CD4-positive, CD25-positive, alpha-beta regulatory T cell (primary cell): ENCODE measurements at regions not wholly inside any gene's neighbourhood (a gene's known extent, or its start where the extent isn't known, plus 50 kb on each side); places are given as distances from the start of the nearest gene placed in this dataset.

Source experiments
- ATAC-seq, 2 donors: fragments of 150-1000 bp; cut with Tn5 transposase; one replicate each; pipeline ENCODE4 v1.10.0; 2021; ENCODE audit warnings: low read depth in 2 of 2, moderate number of reproducible peaks in 2 of 2, moderate library complexity in 1 of 2
- DNase-seq, 3 donors: peaks; one replicate each; pipeline versions ENCODE4 v3.0.0 to v3.0.0-alpha.2; 2012 to 2022; ENCODE audit warnings: mixed read lengths in 1 of 3
- H3K27ac ChIP-seq: one replicate; pipeline ENCODE4 v1.7.0; 2013; ENCODE audit warnings: mild to moderate bottlenecking, low read length; ENCODE audit not compliant: insufficient read depth, poor library complexity, severe bottlenecking
- H3K27me3 ChIP-seq: one replicate; pipeline ENCODE4 v1.7.0; 2013; ENCODE audit warnings: low read length; ENCODE audit not compliant: control insufficient read depth, insufficient read depth
- H3K36me3 ChIP-seq: one replicate; pipeline ENCODE4 v1.7.0; 2013; ENCODE audit warnings: mild to moderate bottlenecking, low read length, moderate library complexity; ENCODE audit not compliant: control insufficient read depth, insufficient read depth
- H3K4me1 ChIP-seq: 2 replicates; pipeline ENCODE4 v1.7.0; 2013; ENCODE audit warnings: mild to moderate bottlenecking, low read length; ENCODE audit not compliant: insufficient read depth, control insufficient read depth, poor library complexity, severe bottlenecking
- H3K4me3 ChIP-seq: one replicate; pipeline ENCODE4 v1.7.0; 2013; ENCODE audit warnings: low read depth, mild to moderate bottlenecking, low read length, moderate library complexity
- H3K9me3 ChIP-seq, 2 experiments: 1 replicate in 1 of 2; 2 replicates in 1 of 2; pipeline ENCODE4 v1.7.0; 2013; ENCODE audit warnings: low read length in 2 of 2, mild to moderate bottlenecking in 1 of 2, moderate library complexity in 1 of 2; ENCODE audit not compliant: control insufficient read depth in 2 of 2
- H3K27ac Mint-ChIP-seq, 3 donors: one replicate each; pipeline ENCODE4 v1.8.0; 2020 to 2022; ENCODE audit warnings: mild to moderate bottlenecking in 3 of 3, mixed read lengths in 3 of 3, moderate library complexity in 2 of 3
- H3K27me3 Mint-ChIP-seq: one replicate; pipeline ENCODE4 v1.8.0; 2022; ENCODE audit warnings: mild to moderate bottlenecking, mixed read lengths
- H3K36me3 Mint-ChIP-seq: one replicate; pipeline ENCODE4 v1.8.0; 2020; ENCODE audit warnings: mixed read lengths
- H3K4me1 Mint-ChIP-seq, 4 donors: one replicate each; pipeline ENCODE4 v1.8.0; 2020 to 2022; ENCODE audit warnings: mixed read lengths in 4 of 4, mild to moderate bottlenecking in 1 of 4
- H3K4me3 Mint-ChIP-seq, 4 donors: one replicate each; pipeline ENCODE4 v1.8.0; 2020 to 2022; ENCODE audit warnings: mild to moderate bottlenecking in 4 of 4, mixed read lengths in 4 of 4, moderate library complexity in 3 of 4
- H3K9me3 Mint-ChIP-seq, 7 donors: one replicate each; pipeline ENCODE4 v1.8.0; 2020 to 2022; ENCODE audit warnings: mixed read lengths in 7 of 7, mild to moderate bottlenecking in 3 of 7, moderate library complexity in 2 of 7

DNA sequence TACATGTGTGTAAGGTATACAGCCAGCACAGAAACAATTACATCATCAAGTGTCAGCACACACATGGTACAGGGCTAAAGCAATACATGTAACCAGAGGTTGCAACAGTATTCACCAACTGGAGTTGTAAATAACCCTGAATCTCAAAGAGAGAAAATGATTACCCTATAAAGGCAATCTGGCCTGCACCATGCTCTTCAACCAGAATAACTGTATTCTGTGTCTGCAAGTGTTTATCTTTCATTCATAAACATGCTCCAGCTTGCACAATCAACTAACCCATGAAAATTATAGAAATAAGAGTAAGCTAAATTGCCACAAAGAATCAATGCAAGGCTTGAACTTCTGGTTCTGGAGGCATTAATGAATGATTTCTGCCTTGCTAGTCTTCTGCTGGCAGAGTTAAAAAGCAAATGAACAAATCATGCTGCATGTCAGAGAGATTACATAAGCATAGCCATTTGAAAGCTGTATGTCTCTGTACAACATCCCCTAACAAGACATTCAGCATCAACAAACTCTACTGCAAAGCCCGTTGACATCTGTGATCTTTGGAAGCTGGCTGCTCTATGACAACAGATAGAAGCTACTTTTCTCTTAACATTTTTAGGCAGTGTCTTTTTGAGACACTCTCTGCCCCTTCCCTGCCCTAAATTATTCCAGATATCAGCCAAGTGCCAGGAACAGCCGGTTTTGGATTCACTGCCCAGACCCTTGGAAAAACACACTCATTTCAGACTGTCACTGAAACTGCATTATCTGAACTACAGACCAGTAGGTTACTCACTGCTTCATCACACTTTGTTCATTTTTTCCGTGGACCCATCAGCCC, 871.0 kb downstream of the OTOL1 start:
- no peak overlapping the region for H3K27ac Mint-ChIP-seq
- ATAC-seq (no peak), DNase-seq (no peak)
- no peaks in the 10 kb centered on the region for H3K27me3 ChIP-seq
- H3K4me1 Mint-ChIP-seq = no peaks in the 10 kb centered on the region
- peaks cover 0 to 4% of the 10 kb centered on the region in 2 experiments for H3K9me3 ChIP-seq
- no peaks in the 10 kb centered on the region for H3K36me3 ChIP-seq
- H3K4me3 ChIP-seq = no peak overlapping the region
- no peaks in the 10 kb centered on the region for H3K27me3 Mint-ChIP-seq
- H3K4me1 ChIP-seq = no peaks in the 10 kb centered on the region
- H3K36me3 Mint-ChIP-seq = no peaks in the 10 kb centered on the region
- no peak overlapping the region for H3K4me3 Mint-ChIP-seq
- peaks cover 0 to 6% (median 0%) of the 10 kb centered on the region in 7 donors for H3K9me3 Mint-ChIP-seq
- no peak overlapping the region for H3K27ac ChIP-seq

DNA sequence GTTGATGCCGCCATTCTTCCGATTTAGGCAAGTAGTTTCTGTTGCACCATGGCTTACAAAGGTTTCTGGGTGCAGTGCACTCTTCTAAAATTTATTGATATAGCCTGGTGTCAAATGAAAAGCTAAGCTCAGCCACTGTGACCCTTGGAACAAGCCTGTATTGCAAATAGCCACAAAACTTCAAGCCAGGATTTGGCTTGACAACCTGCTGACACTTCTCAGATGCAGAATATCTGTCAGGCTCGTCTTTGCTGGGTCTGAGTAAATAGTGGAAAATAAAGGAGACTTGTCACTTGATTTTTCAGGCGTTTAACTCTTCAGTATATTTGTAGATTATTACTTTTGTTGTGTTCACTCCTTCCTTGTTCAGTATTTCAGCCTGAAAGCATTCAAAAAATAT, 871.8 kb downstream of the OTOL1 start:
- H3K36me3 Mint-ChIP-seq = no peaks in the 10 kb centered on the region
- peaks cover 0 to 4% of the 10 kb centered on the region in 2 experiments for H3K9me3 ChIP-seq
- H3K9me3 Mint-ChIP-seq = peaks cover 0 to 10% (median 4%) of the 10 kb centered on the region in 7 donors
- no peaks in the 10 kb centered on the region for H3K27me3 Mint-ChIP-seq
- no peaks in the 10 kb centered on the region for H3K27me3 ChIP-seq
- no peaks in the 10 kb centered on the region for H3K36me3 ChIP-seq
- no peak overlapping the region for H3K4me3 Mint-ChIP-seq
- no peak overlapping the region for H3K4me3 ChIP-seq
- no peak overlapping the region for H3K27ac Mint-ChIP-seq
- no peak overlapping the region for H3K27ac ChIP-seq
- no peaks in the 10 kb centered on the region for H3K4me1 ChIP-seq
- no peak for ATAC-seq
- DNase-seq = no peak
- no peaks in the 10 kb centered on the region for H3K4me1 Mint-ChIP-seq

DNA sequence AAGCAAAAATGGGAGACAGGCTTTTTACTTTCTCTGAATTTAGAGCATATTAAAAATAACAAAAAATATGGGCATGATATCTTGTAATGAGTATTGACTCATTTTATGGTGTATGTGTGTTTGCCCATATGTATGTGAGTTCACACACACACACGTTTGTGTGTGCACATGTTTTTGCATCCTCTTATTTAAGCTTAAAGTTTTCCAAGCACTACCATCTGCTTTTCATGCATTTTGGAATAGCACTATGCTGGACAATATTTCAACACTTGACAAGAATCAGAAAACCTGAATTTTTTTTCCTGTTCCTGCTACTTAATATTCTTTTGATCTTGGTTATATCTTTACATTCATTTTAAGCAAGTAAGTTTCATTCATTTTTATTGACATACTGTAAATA, 872.7 kb downstream of the OTOL1 start:
- Mint-ChIP-seq H3K9me3 (peaks cover 0 to 10% (median 4%) of the 10 kb centered on the region in 7 donors), H3K4me3 (no peak overlapping the region), H3K4me1 (no peaks in the 10 kb centered on the region), H3K36me3 (no peaks in the 10 kb centered on the region), H3K27ac (no peak overlapping the region), H3K27me3 (no peaks in the 10 kb centered on the region)
- no peaks in the 10 kb centered on the region for H3K27me3 ChIP-seq
- no peak for DNase-seq
- H3K27ac ChIP-seq = no peak overlapping the region
- H3K9me3 ChIP-seq = peaks cover 0 to 4% of the 10 kb centered on the region in 2 experiments
- no peak overlapping the region for H3K4me3 ChIP-seq
- H3K36me3 ChIP-seq = no peaks in the 10 kb centered on the region
- no peaks in the 10 kb centered on the region for H3K4me1 ChIP-seq
- no peak for ATAC-seq

DNA sequence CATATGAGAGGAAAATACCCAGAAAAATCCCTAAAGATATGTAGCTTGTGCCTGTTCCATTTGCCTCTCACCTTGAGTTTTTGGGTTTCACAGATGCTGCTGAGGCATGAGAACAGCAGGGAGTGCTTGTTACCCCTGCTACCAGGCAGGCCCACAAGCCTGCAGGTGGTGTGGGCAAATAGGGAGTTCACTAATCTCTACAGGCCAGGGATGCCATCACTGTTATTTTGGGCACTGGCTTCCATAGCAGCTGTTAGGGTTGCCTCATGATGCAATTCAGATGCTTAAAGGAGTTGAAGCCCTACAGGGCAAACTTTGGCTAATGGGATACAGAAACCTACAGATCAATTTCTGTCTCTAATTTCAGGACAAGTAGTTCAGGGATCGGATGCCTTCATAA, 873.5 kb downstream of the OTOL1 start:
- Histone ChIP-seq H3K27ac (no peak overlapping the region), H3K9me3 (peaks cover 0 to 4% of the 10 kb centered on the region in 2 experiments), H3K4me1 (no peaks in the 10 kb centered on the region), H3K27me3 (no peaks in the 10 kb centered on the region), H3K4me3 (no peak overlapping the region), H3K36me3 (no peaks in the 10 kb centered on the region)
- H3K36me3 Mint-ChIP-seq = no peaks in the 10 kb centered on the region
- no peaks in the 10 kb centered on the region for H3K27me3 Mint-ChIP-seq
- DNase-seq = no peak
- ATAC-seq = no peak
- peaks cover 0 to 10% (median 4%) of the 10 kb centered on the region in 7 donors for H3K9me3 Mint-ChIP-seq
- H3K27ac Mint-ChIP-seq = no peak overlapping the region
- H3K4me1 Mint-ChIP-seq = no peaks in the 10 kb centered on the region
- no peak overlapping the region for H3K4me3 Mint-ChIP-seq

DNA sequence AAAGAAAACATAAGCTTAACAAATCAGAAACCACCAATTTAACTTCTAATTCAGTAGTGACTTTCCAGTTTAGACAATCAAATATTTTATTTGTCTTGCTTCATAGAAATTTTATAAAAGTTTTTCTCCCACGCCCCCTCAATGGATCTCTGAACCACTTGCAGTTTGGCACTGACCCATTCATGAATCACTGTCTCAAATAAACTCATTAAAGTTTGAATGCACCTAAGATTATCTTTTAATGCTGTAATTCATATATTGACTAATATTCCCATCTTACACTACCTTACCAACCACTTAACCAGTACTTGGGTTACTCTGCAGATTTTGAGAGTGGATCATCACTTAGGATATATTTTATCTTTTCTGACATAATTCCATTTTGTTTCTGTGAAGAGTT, 880.2 kb downstream of the OTOL1 start:
- no peaks in the 10 kb centered on the region for H3K27me3 Mint-ChIP-seq
- H3K4me3 Mint-ChIP-seq = no peak overlapping the region
- H3K4me1 Mint-ChIP-seq = no peaks in the 10 kb centered on the region
- ATAC-seq (no peak), DNase-seq (no peak)
- H3K27ac ChIP-seq = no peak overlapping the region
- no peak overlapping the region for H3K4me3 ChIP-seq
- H3K27ac Mint-ChIP-seq = no peak overlapping the region
- H3K27me3 ChIP-seq = no peaks in the 10 kb centered on the region
- peaks cover 2 to 7% of the 10 kb centered on the region in 2 experiments for H3K9me3 ChIP-seq
- H3K36me3 ChIP-seq = no peaks in the 10 kb centered on the region
- H3K4me1 ChIP-seq = no peaks in the 10 kb centered on the region
- H3K36me3 Mint-ChIP-seq = no peaks in the 10 kb centered on the region
- peaks cover 0 to 16% (median 5%) of the 10 kb centered on the region in 7 donors for H3K9me3 Mint-ChIP-seq

DNA sequence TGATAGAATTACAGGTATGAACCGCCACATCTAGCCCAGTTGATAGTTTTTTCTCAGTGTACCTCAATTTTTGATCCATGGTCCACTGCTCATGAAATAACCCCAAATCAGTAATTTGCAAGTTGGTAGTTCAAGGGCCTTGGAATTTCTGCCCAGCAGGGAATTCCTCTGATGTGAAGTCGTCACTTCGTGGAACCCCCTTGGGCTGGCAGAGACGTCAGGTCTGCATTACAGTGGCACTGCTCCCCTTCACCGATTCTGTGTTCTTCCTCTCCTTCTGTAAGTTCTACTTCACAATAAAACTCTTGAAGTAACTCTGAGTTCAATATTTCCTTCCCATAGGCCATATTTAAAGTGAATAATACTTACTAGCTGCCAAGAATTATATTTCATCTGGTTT, 881.0 kb downstream of the OTOL1 start:
- no peak overlapping the region for H3K4me3 Mint-ChIP-seq
- no peak for DNase-seq
- H3K4me1 Mint-ChIP-seq = no peaks in the 10 kb centered on the region
- no peaks in the 10 kb centered on the region for H3K36me3 Mint-ChIP-seq
- H3K9me3 Mint-ChIP-seq = peaks cover 0 to 16% (median 5%) of the 10 kb centered on the region in 7 donors
- no peaks in the 10 kb centered on the region for H3K4me1 ChIP-seq
- H3K27me3 ChIP-seq = no peaks in the 10 kb centered on the region
- no peaks in the 10 kb centered on the region for H3K36me3 ChIP-seq
- no peak for ATAC-seq
- H3K27ac Mint-ChIP-seq = no peak overlapping the region
- no peaks in the 10 kb centered on the region for H3K27me3 Mint-ChIP-seq
- no peak overlapping the region for H3K27ac ChIP-seq
- no peak overlapping the region for H3K4me3 ChIP-seq
- peaks cover 2 to 7% of the 10 kb centered on the region in 2 experiments for H3K9me3 ChIP-seq

DNA sequence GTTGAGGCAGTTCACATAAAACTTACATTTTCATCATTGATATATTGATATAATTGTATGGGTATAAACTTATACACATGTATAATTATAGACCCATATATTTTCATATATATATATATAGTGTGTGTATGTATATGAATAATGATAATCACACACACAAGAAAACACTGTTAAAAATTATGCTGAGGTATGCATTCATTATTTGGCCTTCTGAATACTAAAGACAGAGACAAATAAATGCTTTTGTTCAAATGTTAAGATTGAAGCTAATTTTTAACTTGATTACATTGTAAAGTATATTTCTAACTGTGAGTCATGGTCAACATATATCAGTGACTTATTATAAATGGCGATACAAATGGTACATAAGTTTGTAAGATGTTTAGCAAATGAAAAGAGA, 888.8 kb downstream of the OTOL1 start:
- no peak for DNase-seq
- Mint-ChIP-seq H3K9me3 (peaks cover 0 to 15% (median 4%) of the 10 kb centered on the region in 7 donors), H3K27ac (no peak overlapping the region), H3K4me3 (no peak overlapping the region), H3K36me3 (no peaks in the 10 kb centered on the region), H3K4me1 (no peaks in the 10 kb centered on the region), H3K27me3 (no peaks in the 10 kb centered on the region)
- H3K9me3 ChIP-seq = no peaks in the 10 kb centered on the region
- no peak for ATAC-seq
- no peaks in the 10 kb centered on the region for H3K27me3 ChIP-seq
- H3K4me1 ChIP-seq = no peaks in the 10 kb centered on the region
- no peak overlapping the region for H3K4me3 ChIP-seq
- H3K27ac ChIP-seq = no peak overlapping the region
- no peaks in the 10 kb centered on the region for H3K36me3 ChIP-seq

DNA sequence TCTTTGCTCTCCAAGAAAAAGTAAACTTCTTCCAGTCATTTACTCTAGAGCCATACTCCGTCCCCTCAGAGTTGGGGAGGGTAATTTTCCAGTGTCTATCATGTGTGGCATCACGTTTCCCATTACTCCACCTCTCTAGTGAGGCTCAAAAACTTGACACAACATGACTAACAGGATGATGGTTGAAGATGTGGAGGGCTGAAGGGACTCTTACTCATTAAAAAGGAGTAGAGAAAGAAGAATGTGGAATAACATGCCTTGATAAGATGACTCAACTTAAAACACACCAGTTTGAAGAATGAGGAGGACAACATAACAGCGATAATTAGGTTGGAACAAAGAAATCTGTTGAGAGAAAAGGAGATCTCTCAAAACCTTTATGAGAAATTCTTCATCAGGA, 894.3 kb downstream of the OTOL1 start:
- no peaks in the 10 kb centered on the region for H3K36me3 ChIP-seq
- no peaks in the 10 kb centered on the region for H3K9me3 ChIP-seq
- H3K4me3 Mint-ChIP-seq = no peak overlapping the region
- H3K27ac ChIP-seq = no peak overlapping the region
- no peaks in the 10 kb centered on the region for H3K27me3 ChIP-seq
- no peaks in the 10 kb centered on the region for H3K36me3 Mint-ChIP-seq
- peaks cover 1 to 25% (median 8%) of the 10 kb centered on the region in 7 donors for H3K9me3 Mint-ChIP-seq
- H3K4me3 ChIP-seq = no peak overlapping the region
- no peaks in the 10 kb centered on the region for H3K4me1 ChIP-seq
- H3K27ac Mint-ChIP-seq = no peak overlapping the region
- H3K27me3 Mint-ChIP-seq = no peaks in the 10 kb centered on the region
- H3K4me1 Mint-ChIP-seq = no peaks in the 10 kb centered on the region
- ATAC-seq (no peak), DNase-seq (no peak)
